CD4-positive, alpha-beta T cell (primary cell): ENCODE measurements at regions not wholly inside any gene's neighbourhood (a gene's known extent, or its start where the extent isn't known, plus 50 kb on each side); places are given as distances from the start of the nearest gene placed in this dataset.

Experiments
- ATAC-seq: fragments of 200-7000 bp; cut with Tn5 transposase; one replicate; pipeline ENCODE4 v1.10.0; 2022; ENCODE audit warnings: mild to moderate bottlenecking; ENCODE audit not compliant: poor library complexity
- CTCF ChIA-PET: fragments of 350-600 bp; sonication (Branson Sonifier 250); formaldehyde crosslinking; loops from one replicate; lab custom pipeline; 2021; ENCODE audit warnings: antibody characterized with exemption, inconsistent platforms; lab: Charles Lee
- POLR2A ChIA-PET: fragments of 350-600 bp; sonication (Branson Sonifier 250); formaldehyde crosslinking; loops from one replicate; lab custom pipeline; 2021; ENCODE audit warnings: antibody characterized with exemption, inconsistent platforms; lab: Charles Lee
- DNase-seq, 14 experiments: peaks; one replicate each; pipeline ENCODE4 v3.0.0-alpha.2; 2013 to 2020; ENCODE audit warnings: mixed read lengths in 2 of 14
- H3K27ac ChIP-seq, 2 donors: one replicate each; pipeline versions ENCODE4 v1.5.1 to v1.7.0; 2013; ENCODE audit warnings: low read length in 2 of 2, low read depth in 1 of 2, mild to moderate bottlenecking in 1 of 2
- H3K27me3 ChIP-seq, 2 experiments: 1 replicate in 1 of 2; 2 replicates in 1 of 2; pipeline versions ENCODE4 v1.6.1 to v1.7.0; 2013; ENCODE audit warnings: low read length in 2 of 2, control low read depth in 1 of 2, mild to moderate bottlenecking in 1 of 2, moderate library complexity in 1 of 2; ENCODE audit not compliant: insufficient read depth in 2 of 2, control insufficient read depth in 1 of 2
- H3K36me3 ChIP-seq: one replicate; pipeline ENCODE4 v1.6.1; 2013; ENCODE audit warnings: low read length, control low read depth; ENCODE audit not compliant: insufficient read depth
- H3K4me1 ChIP-seq: one replicate; pipeline ENCODE4 v1.6.1; 2013; ENCODE audit warnings: low read length, control low read depth; ENCODE audit not compliant: insufficient read depth
- H3K4me3 ChIP-seq: one replicate; pipeline ENCODE4 v1.5.1; 2013; ENCODE audit warnings: mild to moderate bottlenecking, low read length, moderate library complexity
- H3K9me3 ChIP-seq, 2 experiments: 1 replicate in 1 of 2; 2 replicates in 1 of 2; pipeline versions ENCODE4 v1.6.1 to v1.7.0; 2013; ENCODE audit warnings: low read length in 2 of 2, mild to moderate bottlenecking in 2 of 2, control low read depth in 1 of 2, moderate library complexity in 1 of 2; ENCODE audit not compliant: control insufficient read depth in 1 of 2, insufficient read depth in 1 of 2
- H3K27ac Mint-ChIP-seq: one replicate; pipeline ENCODE4 v1.8.0; 2020; ENCODE audit warnings: mixed read lengths
- H3K27me3 Mint-ChIP-seq: one replicate; pipeline ENCODE4 v1.8.0; 2021; ENCODE audit warnings: mixed read lengths
- H3K36me3 Mint-ChIP-seq: one replicate; pipeline ENCODE4 v1.8.0; 2021; ENCODE audit warnings: low read depth, mixed read lengths
- H3K4me1 Mint-ChIP-seq: one replicate; pipeline ENCODE4 v1.8.0; 2021; ENCODE audit warnings: low read depth, mixed read lengths
- H3K4me3 Mint-ChIP-seq: one replicate; pipeline ENCODE4 v1.8.0; 2020; ENCODE audit warnings: mild to moderate bottlenecking, mixed read lengths
- H3K9me3 Mint-ChIP-seq: one replicate; pipeline ENCODE4 v1.8.0; 2020; ENCODE audit warnings: mixed read lengths
- intact Hi-C, 2 experiments: fragments of 100-400 bp; cut with DNase I in 1 of 2; cut with micrococcal nuclease in 1 of 2; formaldehyde crosslinking; loops; one replicate each; pipeline versions ENCODE4 v1.15.1 to v1.9.0; 2023 to 2025; cut with DNase I, micrococcal nuclease
- TF ChIP-seq, protein P1 (sequence below): fragments of 200-600 bp; IDR thresholded peaks from one replicate; pipeline ENCODE4 v1.8.0; 2022; ENCODE audit warnings: antibody characterized with exemption, mild to moderate bottlenecking

DNA sequence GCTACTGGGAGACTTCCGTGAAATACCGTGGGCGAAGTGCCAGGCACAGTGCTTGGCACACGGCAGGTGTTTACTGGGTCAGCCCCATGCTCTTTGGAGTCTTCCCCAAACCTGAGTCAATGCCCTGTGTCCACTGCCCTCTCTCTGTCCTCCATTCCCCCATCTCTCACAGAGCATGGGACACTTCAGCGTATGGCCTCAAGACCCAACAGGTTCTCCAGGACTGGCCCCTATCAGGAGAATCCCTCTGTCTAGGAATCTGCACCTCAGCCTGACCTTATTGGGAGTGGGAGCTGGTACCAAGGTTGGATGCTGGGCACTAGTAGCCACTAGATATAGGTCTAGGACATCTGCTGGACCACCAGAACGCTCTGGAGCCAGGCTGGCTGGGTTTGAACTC is 67.2 kb upstream of the LMO1 start:
- no peak overlapping the region for H3K27ac Mint-ChIP-seq
- Histone ChIP-seq H3K4me1 (peaks cover 4% of the 10 kb centered on the region), H3K4me3 (no peak overlapping the region), H3K36me3 (no peaks in the 10 kb centered on the region), H3K9me3 (no peaks in the 10 kb centered on the region), H3K27me3 (peaks cover 0 to 2% of the 10 kb centered on the region in 2 experiments), H3K27ac (no peak overlapping the region)
- no peaks in the 10 kb centered on the region for H3K36me3 Mint-ChIP-seq
- H3K4me3 Mint-ChIP-seq, result no peak overlapping the region
- CTCF ChIA-PET, result no interaction called here
- H3K9me3 Mint-ChIP-seq, result no peaks in the 10 kb centered on the region
- peaks cover 14% of the 10 kb centered on the region for H3K27me3 Mint-ChIP-seq
- POLR2A ChIA-PET, result no interaction called here
- intact Hi-C loops, result no loop called here
- DNase-seq (no peak), ATAC-seq (no peak)
- TF ChIP-seq, protein P1, sequence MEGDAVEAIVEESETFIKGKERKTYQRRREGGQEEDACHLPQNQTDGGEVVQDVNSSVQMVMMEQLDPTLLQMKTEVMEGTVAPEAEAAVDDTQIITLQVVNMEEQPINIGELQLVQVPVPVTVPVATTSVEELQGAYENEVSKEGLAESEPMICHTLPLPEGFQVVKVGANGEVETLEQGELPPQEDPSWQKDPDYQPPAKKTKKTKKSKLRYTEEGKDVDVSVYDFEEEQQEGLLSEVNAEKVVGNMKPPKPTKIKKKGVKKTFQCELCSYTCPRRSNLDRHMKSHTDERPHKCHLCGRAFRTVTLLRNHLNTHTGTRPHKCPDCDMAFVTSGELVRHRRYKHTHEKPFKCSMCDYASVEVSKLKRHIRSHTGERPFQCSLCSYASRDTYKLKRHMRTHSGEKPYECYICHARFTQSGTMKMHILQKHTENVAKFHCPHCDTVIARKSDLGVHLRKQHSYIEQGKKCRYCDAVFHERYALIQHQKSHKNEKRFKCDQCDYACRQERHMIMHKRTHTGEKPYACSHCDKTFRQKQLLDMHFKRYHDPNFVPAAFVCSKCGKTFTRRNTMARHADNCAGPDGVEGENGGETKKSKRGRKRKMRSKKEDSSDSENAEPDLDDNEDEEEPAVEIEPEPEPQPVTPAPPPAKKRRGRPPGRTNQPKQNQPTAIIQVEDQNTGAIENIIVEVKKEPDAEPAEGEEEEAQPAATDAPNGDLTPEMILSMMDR, result no peak
- no peaks in the 10 kb centered on the region for H3K4me1 Mint-ChIP-seq

DNA sequence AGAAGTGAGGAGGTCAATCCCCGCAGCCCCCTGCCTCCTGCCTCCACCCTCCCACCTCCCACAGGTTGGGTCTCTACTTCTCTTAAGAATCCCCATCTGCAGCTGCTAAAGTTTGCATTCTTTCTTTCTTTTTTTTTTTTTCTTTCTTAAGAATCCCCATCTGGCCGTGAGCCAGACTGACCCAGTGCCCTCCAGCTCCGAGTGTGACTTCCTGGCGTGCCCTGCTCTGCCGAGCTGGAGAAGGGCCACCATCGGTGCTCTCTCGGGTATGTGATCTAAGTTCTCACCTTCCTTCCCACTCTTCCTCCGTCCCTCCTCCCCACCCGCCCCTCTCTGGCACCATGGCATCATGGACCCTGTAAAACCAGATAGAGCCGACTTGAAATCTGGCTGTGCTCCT is 66.7 kb upstream of the LMO1 start:
- peaks cover 0 to 2% of the 10 kb centered on the region in 2 experiments for H3K27me3 ChIP-seq
- ATAC-seq, result no peak
- H3K4me1 Mint-ChIP-seq, result no peaks in the 10 kb centered on the region
- H3K27ac Mint-ChIP-seq, result no peak overlapping the region
- H3K9me3 ChIP-seq, result peaks cover 0 to 3% of the 10 kb centered on the region in 2 experiments
- H3K9me3 Mint-ChIP-seq, result no peaks in the 10 kb centered on the region
- intact Hi-C loops, result no loop called here
- TF ChIP-seq, protein P1, result no peak
- H3K36me3 Mint-ChIP-seq, result no peaks in the 10 kb centered on the region
- peaks cover 4% of the 10 kb centered on the region for H3K4me1 ChIP-seq
- no peak overlapping the region for H3K27ac ChIP-seq
- no peak overlapping the region for H3K4me3 Mint-ChIP-seq
- H3K4me3 ChIP-seq, result no peak overlapping the region
- ChIA-PET CTCF (no interaction called here), POLR2A (no interaction called here)
- H3K36me3 ChIP-seq, result no peaks in the 10 kb centered on the region
- DNase-seq, result no peak
- peaks cover 14% of the 10 kb centered on the region for H3K27me3 Mint-ChIP-seq

DNA sequence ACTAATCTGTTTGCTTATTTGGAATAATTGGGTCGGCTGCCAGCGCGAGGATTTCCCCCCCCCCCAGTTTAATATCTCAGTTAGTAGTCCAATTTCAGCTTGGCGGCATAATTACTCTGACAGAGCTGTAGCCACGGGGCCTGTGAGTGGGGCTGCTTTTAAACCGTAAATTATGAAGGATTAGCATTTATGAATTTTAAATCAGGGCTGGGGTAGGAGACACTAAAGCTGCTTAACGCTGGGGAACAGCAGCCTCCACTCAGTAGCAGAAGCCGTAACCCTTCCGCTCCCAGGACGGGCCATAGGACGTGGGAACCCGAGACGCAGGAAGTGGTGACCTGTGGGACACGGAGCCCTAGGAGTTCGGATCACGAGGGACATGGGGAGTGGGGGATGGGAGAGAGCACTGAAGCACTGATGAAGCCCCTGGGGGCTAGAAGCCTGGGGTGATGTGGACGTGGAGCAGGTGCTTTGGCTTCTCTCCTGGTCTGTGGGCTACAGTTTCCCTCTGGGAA is 66.2 kb upstream of the LMO1 start:
- DNase-seq, result no peak
- TF ChIP-seq, protein P1, result no peak
- Mint-ChIP-seq H3K4me3 (no peak overlapping the region), H3K27me3 (peaks cover 14% of the 10 kb centered on the region), H3K36me3 (no peaks in the 10 kb centered on the region), H3K4me1 (no peaks in the 10 kb centered on the region), H3K9me3 (no peaks in the 10 kb centered on the region), H3K27ac (no peak overlapping the region)
- POLR2A ChIA-PET, result no interaction called here
- Histone ChIP-seq H3K36me3 (no peaks in the 10 kb centered on the region), H3K4me1 (peaks cover 4% of the 10 kb centered on the region), H3K4me3 (no peak overlapping the region), H3K27ac (no peak overlapping the region), H3K27me3 (peaks cover 0 to 2% of the 10 kb centered on the region in 2 experiments), H3K9me3 (peaks cover 0 to 4% of the 10 kb centered on the region in 2 experiments)
- CTCF ChIA-PET, result no interaction called here
- intact Hi-C loops, result no loop called here
- no peak for ATAC-seq
